Stomach (tissue), 4 donors: ENCODE measurements at regions not wholly inside any gene's neighbourhood (a gene's known extent, or its start where the extent isn't known, plus 50 kb on each side); places are given as distances from the start of the nearest gene placed in this dataset.

Experiments used
- CTCF ChIP-seq, 7 experiments: fragments of 450-650 bp in 4 of 7; fragments of 200-600 bp in 3 of 7; sonication (generic) in 3 of 7; IDR thresholded peaks; one replicate each; pipeline ENCODE4 v1.5.1; 2016 to 2019; ENCODE audit warnings: antibody characterized with exemption in 7 of 7, control low read depth in 2 of 7, mild to moderate bottlenecking in 1 of 7
- POLR2A ChIP-seq, 4 donors: fragments of 450-650 bp; IDR thresholded peaks; one replicate each; pipeline ENCODE4 v1.6.1; 2016; ENCODE audit warnings: antibody characterized with exemption in 4 of 4, control low read depth in 2 of 4, mild to moderate bottlenecking in 1 of 4, moderate library complexity in 1 of 4

- no peak for TF ChIP-seq CTCF (IDR thresholded peaks at IDR 0.05)
- TF ChIP-seq POLR2A (IDR thresholded peaks at IDR 0.05) = no peak
Observed at GRCh38 chr13:105602956-105603670, 932.3 kb downstream of the EFNB2 start.
